ENCODE measurements at regions not wholly inside any gene's neighbourhood (a gene's known extent, or its start where the extent isn't known, plus 50 kb on each side); places are given as distances from the start of the nearest gene placed in this dataset.

DNA sequence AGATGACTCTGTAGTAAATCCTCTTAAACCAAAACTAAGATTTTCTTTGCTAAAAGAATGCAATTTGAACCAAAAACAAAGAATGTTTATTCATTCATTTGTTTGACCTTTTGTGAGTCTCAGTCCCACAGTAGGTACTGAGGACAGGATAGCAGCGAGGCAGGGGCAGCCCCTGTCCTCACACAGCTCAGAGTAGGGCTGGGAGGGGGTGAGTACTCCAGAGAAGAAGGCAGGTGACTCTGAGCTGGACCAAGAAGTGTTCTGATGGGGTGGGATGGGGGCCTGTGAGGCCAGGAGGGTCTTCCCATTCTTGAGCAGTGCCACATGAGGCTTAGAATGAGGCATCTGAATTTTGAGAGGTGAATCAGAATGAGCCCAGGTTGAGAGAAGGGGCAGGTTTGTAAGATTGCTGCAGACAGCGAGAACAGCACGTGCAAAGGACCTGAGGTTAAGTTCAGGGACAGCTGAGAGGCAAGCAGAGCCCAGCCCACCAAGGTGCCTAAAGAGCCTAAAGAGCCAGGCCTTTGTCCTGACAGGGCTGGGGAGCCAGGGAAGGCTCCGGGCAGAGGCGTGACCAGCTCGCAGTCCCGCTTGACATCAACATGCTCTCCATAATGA, 56.9 kb upstream of the CHST15 start:
- TF ChIP-seq, protein P1, sequence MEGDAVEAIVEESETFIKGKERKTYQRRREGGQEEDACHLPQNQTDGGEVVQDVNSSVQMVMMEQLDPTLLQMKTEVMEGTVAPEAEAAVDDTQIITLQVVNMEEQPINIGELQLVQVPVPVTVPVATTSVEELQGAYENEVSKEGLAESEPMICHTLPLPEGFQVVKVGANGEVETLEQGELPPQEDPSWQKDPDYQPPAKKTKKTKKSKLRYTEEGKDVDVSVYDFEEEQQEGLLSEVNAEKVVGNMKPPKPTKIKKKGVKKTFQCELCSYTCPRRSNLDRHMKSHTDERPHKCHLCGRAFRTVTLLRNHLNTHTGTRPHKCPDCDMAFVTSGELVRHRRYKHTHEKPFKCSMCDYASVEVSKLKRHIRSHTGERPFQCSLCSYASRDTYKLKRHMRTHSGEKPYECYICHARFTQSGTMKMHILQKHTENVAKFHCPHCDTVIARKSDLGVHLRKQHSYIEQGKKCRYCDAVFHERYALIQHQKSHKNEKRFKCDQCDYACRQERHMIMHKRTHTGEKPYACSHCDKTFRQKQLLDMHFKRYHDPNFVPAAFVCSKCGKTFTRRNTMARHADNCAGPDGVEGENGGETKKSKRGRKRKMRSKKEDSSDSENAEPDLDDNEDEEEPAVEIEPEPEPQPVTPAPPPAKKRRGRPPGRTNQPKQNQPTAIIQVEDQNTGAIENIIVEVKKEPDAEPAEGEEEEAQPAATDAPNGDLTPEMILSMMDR (IDR thresholded peaks at IDR 0.05) = no peak
- TF ChIP-seq POLR2AphosphoS5 (IDR thresholded peaks at IDR 0.05; ENCODE audit: insufficient read depth in 1 of 2, low read depth in 1 of 2) = no peak
